ENCODE measurements at regions not wholly inside any gene's neighbourhood (a gene's known extent, or its start where the extent isn't known, plus 50 kb on each side); places are given as distances from the start of the nearest gene placed in this dataset.

DNA sequence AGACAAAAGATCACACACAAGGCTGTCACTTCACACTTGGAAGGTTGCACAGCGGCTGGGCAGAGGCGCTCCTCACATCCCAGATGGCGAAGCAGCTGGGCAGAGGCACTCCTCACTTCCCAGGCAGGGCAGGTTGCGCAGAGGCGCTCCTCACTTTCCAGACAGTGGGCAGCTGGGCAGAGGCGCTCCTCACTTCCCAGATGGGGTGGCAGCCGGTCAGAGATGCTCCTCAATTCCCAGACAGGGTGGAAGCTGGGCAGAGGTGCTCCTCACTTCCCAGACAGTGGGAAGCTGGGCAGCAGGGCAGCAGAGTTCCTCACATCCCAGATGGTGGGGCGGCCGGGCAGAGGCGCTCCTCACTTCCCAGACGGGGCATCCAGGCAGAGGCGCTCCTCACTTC lies 199.2 kb downstream of the RTL9 start:
- TF ChIP-seq CTCF (IDR thresholded peaks at IDR 0.05 in 4 of 5, conservative IDR thresholded peaks at IDR 0.05 in 1 of 5) (no peak), POLR2A (IDR thresholded peaks at IDR 0.05) (no peak)
